ENCODE measurements at regions not wholly inside any gene's neighbourhood (a gene's known extent, or its start where the extent isn't known, plus 50 kb on each side); places are given as distances from the start of the nearest gene placed in this dataset.

GRCh38 chr20:40336533-40336932 lies 352.5 kb downstream of the MAFB start:
- H3K4me3 Mint-ChIP-seq, result no peak overlapping the region
- no peaks in the 10 kb centered on the region for H3K27me3 Mint-ChIP-seq (ENCODE audit: insufficient read depth)
- TF ChIP-seq, protein P1, sequence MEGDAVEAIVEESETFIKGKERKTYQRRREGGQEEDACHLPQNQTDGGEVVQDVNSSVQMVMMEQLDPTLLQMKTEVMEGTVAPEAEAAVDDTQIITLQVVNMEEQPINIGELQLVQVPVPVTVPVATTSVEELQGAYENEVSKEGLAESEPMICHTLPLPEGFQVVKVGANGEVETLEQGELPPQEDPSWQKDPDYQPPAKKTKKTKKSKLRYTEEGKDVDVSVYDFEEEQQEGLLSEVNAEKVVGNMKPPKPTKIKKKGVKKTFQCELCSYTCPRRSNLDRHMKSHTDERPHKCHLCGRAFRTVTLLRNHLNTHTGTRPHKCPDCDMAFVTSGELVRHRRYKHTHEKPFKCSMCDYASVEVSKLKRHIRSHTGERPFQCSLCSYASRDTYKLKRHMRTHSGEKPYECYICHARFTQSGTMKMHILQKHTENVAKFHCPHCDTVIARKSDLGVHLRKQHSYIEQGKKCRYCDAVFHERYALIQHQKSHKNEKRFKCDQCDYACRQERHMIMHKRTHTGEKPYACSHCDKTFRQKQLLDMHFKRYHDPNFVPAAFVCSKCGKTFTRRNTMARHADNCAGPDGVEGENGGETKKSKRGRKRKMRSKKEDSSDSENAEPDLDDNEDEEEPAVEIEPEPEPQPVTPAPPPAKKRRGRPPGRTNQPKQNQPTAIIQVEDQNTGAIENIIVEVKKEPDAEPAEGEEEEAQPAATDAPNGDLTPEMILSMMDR (IDR thresholded peaks at IDR 0.05), result no peak
- H3K36me3 Mint-ChIP-seq (ENCODE audit: low read depth), result 0 out of 2 replicates have a peak, but pooled peaks cover 5% of the 10 kb centered on the region
- H3K27ac Mint-ChIP-seq, result no peak overlapping the region
- H3K9me3 Mint-ChIP-seq, result peaks cover 65% of the 10 kb centered on the region
- no peaks in the 10 kb centered on the region for H3K4me1 Mint-ChIP-seq (ENCODE audit: low read depth)
- DNase-seq, result no peak

- no peaks in the 10 kb centered on the region for H3K4me1 Mint-ChIP-seq (ENCODE audit: low read depth)
- H3K4me3 Mint-ChIP-seq, result no peak overlapping the region
- no peaks in the 10 kb centered on the region for H3K27me3 Mint-ChIP-seq (ENCODE audit: insufficient read depth)
- TF ChIP-seq, protein P1 (IDR thresholded peaks at IDR 0.05), result no peak
- H3K36me3 Mint-ChIP-seq (ENCODE audit: low read depth), result 0 out of 2 replicates have a peak, but pooled peaks cover 5% of the 10 kb centered on the region
- peaks cover 63% of the 10 kb centered on the region for H3K9me3 Mint-ChIP-seq
- DNase-seq, result no peak
- H3K27ac Mint-ChIP-seq, result no peak overlapping the region
Measured at GRCh38 chr20:40335901-40336351, 353.1 kb downstream of the MAFB start.

- Mint-ChIP-seq H3K27me3 (ENCODE audit: insufficient read depth) (no peaks in the 10 kb centered on the region), H3K9me3 (peaks cover 67% of the 10 kb centered on the region), H3K4me3 (no peak overlapping the region), H3K27ac (no peak overlapping the region), H3K36me3 (ENCODE audit: low read depth) (0 out of 2 replicates have a peak, but pooled peaks cover 5% of the 10 kb centered on the region), H3K4me1 (ENCODE audit: low read depth) (no peaks in the 10 kb centered on the region)
- no peak for DNase-seq
- TF ChIP-seq, protein P1 (IDR thresholded peaks at IDR 0.05), result no peak
Measured at GRCh38 chr20:40335437-40335836, 353.6 kb downstream of the MAFB start.

GRCh38 chr20:40333591-40333990 lies 355.4 kb downstream of the MAFB start:
- H3K4me1 Mint-ChIP-seq (ENCODE audit: low read depth), result no peaks in the 10 kb centered on the region
- H3K27ac Mint-ChIP-seq, result no peak overlapping the region
- H3K9me3 Mint-ChIP-seq, result peaks cover 68% of the 10 kb centered on the region
- no peak overlapping the region for H3K4me3 Mint-ChIP-seq
- no peaks in the 10 kb centered on the region for H3K27me3 Mint-ChIP-seq (ENCODE audit: insufficient read depth)
- no peak for DNase-seq
- H3K36me3 Mint-ChIP-seq (ENCODE audit: low read depth), result 0 out of 2 replicates have a peak, but pooled peaks cover 5% of the 10 kb centered on the region
- TF ChIP-seq, protein P1 (IDR thresholded peaks at IDR 0.05), result no peak

GRCh38 chr20:40331807-40332560 lies 357.1 kb downstream of the MAFB start:
- no peak overlapping the region for H3K4me3 Mint-ChIP-seq
- no peaks in the 10 kb centered on the region for H3K4me1 Mint-ChIP-seq (ENCODE audit: low read depth)
- TF ChIP-seq, protein P1 (IDR thresholded peaks at IDR 0.05), result no peak
- no peak for DNase-seq
- H3K36me3 Mint-ChIP-seq (ENCODE audit: low read depth), result 0 out of 2 replicates have a peak, but pooled peaks cover 5% of the 10 kb centered on the region
- H3K9me3 Mint-ChIP-seq, result peaks cover 63% of the 10 kb centered on the region
- no peaks in the 10 kb centered on the region for H3K27me3 Mint-ChIP-seq (ENCODE audit: insufficient read depth)
- H3K27ac Mint-ChIP-seq, result no peak overlapping the region
